H1 (cell line): ENCODE measurements at regions not wholly inside any gene's neighbourhood (a gene's known extent, or its start where the extent isn't known, plus 50 kb on each side); places are given as distances from the start of the nearest gene placed in this dataset.

Experiments used
- BRCA1 ChIP-seq: IDR thresholded peaks from 2 replicates; pipeline ENCODE4 v1.6.1; 2012; ENCODE audit warnings: low read depth, low read length, improper control_type of control experiment
- TBP ChIP-seq: IDR thresholded peaks from 2 replicates; pipeline ENCODE4 v1.6.1; 2011; ENCODE audit warnings: low read depth, low read length, improper control_type of control experiment

- TF ChIP-seq TBP = no peak
- no peak for TF ChIP-seq BRCA1
Measured at GRCh38 chr10:78961760-78962159, 107.0 kb upstream of the ZMIZ1 start (continued).
